GM21825 (cell line): ENCODE measurements at regions not wholly inside any gene's neighbourhood (a gene's known extent, or its start where the extent isn't known, plus 50 kb on each side); places are given as distances from the start of the nearest gene placed in this dataset.
"Not testable (repeated sequence)": the region's sequence is repeated elsewhere in the genome, so short reads cannot be mapped to it uniquely, and the experiment has no call there.

ENCODE experiments used
- ATAC-seq: cut with Tn5 transposase; IDR thresholded peaks from one replicate; pipeline ENCODE4 v1.9.1; 2021; ENCODE audit warnings: mild to moderate bottlenecking, moderate library complexity; ENCODE audit not compliant: unreplicated experiment

GRCh38 chr6:85236636-85237035, 213.2 kb upstream of the NT5E start:
- no peak for ATAC-seq

DNA sequence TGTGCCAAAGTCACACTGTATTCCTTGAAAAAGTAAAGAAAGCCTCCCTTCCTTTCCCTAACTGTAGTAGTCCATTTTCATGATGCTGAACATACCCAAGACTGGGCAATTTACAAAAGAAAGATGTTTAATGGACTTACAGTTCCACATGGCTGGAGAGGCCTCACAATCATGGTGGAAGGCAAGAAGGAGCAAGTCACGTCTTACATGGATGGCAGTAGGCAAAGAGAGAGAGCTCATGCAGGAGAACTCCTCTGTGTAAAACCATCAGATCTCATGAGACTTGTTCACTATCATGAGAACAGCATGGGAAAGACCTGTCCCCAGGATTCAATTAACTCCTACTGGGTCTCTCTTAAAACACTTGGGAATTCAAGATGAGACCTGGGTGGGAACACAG, 222.5 kb upstream of the NT5E start:
- not testable (repeated sequence) for ATAC-seq

DNA sequence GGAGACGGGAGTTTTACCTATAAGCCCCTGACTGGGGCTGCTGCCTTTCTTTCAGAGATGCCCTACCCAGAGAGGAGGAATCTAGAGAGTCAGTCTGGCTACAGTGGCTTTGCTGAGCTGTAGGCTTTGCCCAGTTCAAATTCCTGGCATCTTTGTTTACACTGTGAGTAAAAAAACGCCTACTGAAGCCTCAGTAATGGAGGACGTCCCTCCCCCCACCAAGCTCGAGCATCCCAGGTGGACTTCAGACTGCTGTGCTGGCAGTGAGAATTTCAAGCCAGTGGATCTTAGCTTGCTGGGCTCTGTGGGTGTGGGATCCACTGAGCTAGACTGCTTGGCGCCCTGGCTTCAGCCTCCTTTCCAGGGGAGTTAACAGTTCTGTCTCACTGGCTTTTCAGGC, 237.1 kb upstream of the NT5E start:
- ATAC-seq: not testable (repeated sequence)

- ATAC-seq: no peak
These were observed 254.6 kb upstream of the NT5E start for GRCh38 chr6:85195243-85195642.

GRCh38 chr6:85193339-85193738, 256.5 kb upstream of the NT5E start:
- no peak for ATAC-seq

DNA sequence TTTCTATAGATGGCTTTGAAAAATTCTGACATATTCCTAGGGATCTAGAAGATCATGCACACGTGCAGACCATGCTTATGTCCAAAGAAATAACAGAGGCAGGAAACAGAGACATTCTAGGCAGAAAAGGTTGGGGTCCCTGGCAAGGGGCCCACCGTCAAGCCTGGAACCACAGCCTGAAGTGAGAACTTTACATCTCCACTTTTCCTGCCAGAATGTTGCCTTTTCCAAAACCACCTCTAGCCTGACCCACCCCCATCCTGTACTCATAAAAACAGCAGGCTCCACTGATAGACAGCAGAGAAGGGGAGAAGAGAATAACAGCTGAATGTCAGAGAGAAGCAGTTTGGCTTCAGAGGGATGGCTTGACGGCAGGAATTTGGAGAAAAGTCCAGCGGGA, 257.3 kb upstream of the NT5E start:
- no peak for ATAC-seq

GRCh38 chr6:85192186-85192585, 257.7 kb upstream of the NT5E start:
- ATAC-seq: no peak

DNA sequence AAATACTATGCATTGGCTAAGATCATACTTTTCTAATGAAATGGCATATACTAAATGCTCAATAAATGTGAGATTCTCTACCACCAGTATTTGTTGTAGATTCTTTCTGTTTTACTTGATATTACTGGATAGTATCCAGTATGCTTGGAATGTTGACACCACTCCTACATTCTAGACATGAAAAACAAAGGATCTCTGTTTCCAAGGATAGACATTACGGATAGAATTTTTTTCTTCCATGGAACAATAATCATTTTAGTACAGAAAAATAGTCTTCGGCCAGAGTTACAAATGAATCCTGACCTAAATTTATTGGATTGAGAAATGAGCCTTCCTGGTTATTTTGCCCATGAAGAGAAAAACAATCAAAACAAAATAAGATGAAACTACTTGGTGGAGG, 258.2 kb upstream of the NT5E start:
- no peak for ATAC-seq

DNA sequence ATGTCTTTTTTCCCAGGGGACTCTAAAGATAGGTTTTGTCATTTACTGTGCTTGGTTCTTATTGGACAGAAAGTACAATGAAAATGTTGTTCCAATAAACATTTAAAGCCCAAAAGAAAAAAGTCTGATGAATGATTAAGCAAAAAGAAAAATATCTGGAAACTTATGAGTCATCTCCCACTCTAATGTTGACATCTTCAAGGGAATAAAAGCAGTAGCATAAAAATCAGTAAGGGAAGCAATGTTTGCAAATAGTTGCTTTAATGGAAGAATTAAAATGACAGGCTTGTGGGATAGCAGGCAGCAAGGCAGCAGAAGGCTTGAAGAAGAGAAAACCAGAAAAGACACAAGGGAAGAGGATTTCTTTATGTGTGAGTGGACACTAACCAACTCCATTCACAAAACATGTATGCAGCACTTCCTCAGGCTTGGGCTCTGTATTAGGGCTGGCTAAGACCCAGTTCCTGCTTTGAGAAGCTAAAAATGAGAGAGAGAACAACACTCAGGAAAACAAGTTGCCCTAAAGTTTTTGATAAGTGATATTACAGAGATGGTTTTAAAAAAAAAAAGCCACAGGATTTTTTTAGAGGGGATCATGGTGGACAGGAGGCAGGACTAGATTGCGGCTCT, 263.2 kb upstream of the NT5E start:
- no peak for ATAC-seq

GRCh38 chr6:85185977-85186376, 263.9 kb upstream of the NT5E start:
- no peak for ATAC-seq

GRCh38 chr6:85183841-85184240, 266.0 kb upstream of the NT5E start:
- no peak for ATAC-seq

DNA sequence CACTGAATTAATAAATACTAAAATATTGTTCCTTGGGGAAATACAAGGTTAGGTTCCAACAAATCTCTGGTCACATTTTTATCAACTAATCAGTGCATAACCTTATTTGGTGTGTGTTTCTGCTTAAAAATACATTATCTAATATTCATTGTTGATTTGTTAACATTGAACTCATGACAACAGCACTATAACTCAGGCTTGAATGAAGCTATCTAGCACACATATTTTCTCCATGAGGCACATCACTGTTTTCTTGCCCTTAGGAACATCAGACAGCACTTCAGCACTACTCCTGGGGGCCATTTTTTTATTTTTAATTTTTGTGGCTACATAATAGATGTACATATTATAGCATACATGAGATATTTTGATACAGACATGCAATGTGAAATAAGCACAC, 277.2 kb upstream of the NT5E start:
- ATAC-seq: no peak

GRCh38 chr6:85172161-85172560, 277.7 kb upstream of the NT5E start:
- ATAC-seq: no peak

GRCh38 chr6:85169189-85169588, 280.7 kb upstream of the NT5E start:
- no peak for ATAC-seq

DNA sequence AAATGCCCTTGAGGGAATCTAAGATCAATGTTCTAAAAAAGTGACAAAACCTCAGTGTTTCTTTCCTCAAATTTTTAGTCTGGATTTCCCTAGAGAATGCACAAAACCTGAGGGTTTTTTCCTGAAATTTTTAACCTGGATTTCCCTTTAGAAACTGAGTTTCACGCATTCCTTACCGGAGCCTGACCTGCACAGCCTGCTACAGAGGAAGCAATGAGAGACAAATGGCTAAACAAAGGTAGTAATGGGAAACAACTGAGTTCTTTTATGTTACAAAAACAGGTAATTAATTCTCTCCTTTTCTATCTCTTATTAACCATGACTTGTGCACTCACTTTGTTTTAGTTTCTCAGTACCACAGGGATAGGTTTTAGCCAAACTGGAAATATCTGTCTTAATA, 281.7 kb upstream of the NT5E start:
- ATAC-seq: no peak

DNA sequence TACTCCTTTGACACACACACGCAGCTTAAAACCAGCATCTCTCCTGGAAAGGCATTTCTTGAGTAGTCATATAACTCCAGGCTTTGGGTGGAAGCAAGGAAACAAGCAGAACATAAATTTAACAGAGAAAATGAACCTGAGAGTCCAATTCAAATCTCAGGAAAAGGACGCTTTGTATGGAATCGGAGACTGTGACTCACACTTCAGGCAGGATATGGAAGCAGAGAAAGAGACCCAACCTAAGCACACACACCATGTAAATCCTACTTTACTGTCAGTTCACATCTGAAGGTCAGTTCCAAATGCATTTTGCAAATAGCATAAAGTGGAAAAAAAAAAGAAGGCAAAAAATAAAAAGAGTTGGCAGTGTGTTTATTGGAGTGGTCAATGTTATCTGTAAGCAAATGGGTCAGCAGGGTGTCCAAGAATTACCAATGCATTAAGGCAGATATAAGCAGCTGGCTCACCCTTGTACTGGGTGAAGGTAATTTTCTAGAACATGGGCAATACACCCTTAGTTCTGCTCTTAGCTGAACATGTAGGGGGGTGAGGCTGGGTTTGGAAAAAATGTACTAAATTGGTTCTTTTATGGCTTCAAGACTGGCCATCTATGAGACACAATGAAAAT, 283.7 kb upstream of the NT5E start:
- no peak for ATAC-seq

- no peak for ATAC-seq
These were observed 286.5 kb upstream of the NT5E start for GRCh38 chr6:85163156-85164080.

- ATAC-seq: no peak
These were observed 292.6 kb upstream of the NT5E start for GRCh38 chr6:85157311-85157710.

- no peak for ATAC-seq
These were observed 306.2 kb upstream of the NT5E start for GRCh38 chr6:85143676-85144075.

- no peak for ATAC-seq
These were observed 312.0 kb upstream of the NT5E start for GRCh38 chr6:85137865-85138264.

DNA sequence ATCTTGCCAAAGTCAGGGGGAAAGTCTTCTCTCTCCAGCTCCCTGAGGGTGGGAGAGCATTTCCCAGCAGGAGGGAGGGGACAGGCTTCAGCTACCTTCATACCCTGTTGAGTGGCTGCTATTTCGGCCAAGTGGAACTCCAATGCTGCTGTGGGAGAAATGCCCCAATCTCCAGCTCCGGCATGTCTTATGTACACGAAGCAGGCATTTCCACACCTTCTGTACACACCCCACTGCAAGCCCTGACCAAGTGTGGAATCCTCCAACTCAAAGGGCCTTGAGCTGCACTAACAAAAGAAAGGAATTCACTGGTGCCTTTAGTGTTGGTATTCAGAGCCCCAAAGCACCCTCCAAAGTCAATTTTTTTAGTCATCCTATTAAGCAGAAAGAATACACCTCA, 313.6 kb upstream of the NT5E start:
- no peak for ATAC-seq
